Ishikawa (cell line): ENCODE measurements at regions not wholly inside any gene's neighbourhood (a gene's known extent, or its start where the extent isn't known, plus 50 kb on each side); places are given as distances from the start of the nearest gene placed in this dataset.

ENCODE experiments used
- FOXM1 ChIP-seq: IDR thresholded peaks from 2 replicates; pipeline ENCODE4 v1.6.1; 2012; ENCODE audit warnings: low read depth, borderline replicate concordance
- NFIC ChIP-seq: IDR thresholded peaks from 2 replicates; pipeline ENCODE4 v1.6.1; 2012
- RAD21 ChIP-seq: IDR thresholded peaks from 2 replicates; pipeline ENCODE4 v1.6.1; 2012; ENCODE audit warnings: low read depth
- TAF1 ChIP-seq: IDR thresholded peaks from 2 replicates; pipeline ENCODE4 v1.6.1; 2012; ENCODE audit warnings: low read depth, mild to moderate bottlenecking
- TF ChIP-seq, protein P1 (sequence below): IDR thresholded peaks from 2 replicates; pipeline ENCODE4 v1.6.1; 2012; ENCODE audit warnings: low read depth, mild to moderate bottlenecking
- TF ChIP-seq, protein P2 (sequence below): IDR thresholded peaks from 2 replicates; pipeline ENCODE4 v1.6.1; 2012
- TF ChIP-seq, protein P3 (sequence below): IDR thresholded peaks from 2 replicates; pipeline ENCODE4 v1.6.1; 2012

DNA sequence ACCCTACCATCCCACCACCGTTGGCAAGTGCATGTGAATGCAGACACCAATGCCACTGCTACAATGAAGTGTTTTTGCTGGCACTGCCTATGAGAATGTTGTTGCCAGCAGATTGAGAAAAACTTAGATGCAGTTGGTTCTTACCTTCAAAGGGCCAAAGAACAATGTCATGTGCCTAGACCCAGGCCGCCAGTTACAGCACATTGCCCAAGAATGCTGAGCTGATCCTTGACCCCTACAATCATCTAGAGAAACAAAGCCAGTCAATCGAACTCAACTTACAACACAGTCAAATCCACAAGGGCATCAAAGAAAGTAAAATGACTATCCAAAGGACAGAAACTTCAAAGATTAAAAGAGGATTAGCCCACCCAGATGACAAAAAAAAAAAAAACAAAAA is 102.4 kb upstream of the SPIN4 start:
- TF ChIP-seq, protein P1, sequence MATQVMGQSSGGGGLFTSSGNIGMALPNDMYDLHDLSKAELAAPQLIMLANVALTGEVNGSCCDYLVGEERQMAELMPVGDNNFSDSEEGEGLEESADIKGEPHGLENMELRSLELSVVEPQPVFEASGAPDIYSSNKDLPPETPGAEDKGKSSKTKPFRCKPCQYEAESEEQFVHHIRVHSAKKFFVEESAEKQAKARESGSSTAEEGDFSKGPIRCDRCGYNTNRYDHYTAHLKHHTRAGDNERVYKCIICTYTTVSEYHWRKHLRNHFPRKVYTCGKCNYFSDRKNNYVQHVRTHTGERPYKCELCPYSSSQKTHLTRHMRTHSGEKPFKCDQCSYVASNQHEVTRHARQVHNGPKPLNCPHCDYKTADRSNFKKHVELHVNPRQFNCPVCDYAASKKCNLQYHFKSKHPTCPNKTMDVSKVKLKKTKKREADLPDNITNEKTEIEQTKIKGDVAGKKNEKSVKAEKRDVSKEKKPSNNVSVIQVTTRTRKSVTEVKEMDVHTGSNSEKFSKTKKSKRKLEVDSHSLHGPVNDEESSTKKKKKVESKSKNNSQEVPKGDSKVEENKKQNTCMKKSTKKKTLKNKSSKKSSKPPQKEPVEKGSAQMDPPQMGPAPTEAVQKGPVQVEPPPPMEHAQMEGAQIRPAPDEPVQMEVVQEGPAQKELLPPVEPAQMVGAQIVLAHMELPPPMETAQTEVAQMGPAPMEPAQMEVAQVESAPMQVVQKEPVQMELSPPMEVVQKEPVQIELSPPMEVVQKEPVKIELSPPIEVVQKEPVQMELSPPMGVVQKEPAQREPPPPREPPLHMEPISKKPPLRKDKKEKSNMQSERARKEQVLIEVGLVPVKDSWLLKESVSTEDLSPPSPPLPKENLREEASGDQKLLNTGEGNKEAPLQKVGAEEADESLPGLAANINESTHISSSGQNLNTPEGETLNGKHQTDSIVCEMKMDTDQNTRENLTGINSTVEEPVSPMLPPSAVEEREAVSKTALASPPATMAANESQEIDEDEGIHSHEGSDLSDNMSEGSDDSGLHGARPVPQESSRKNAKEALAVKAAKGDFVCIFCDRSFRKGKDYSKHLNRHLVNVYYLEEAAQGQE, result no peak
- TF ChIP-seq, protein P2, sequence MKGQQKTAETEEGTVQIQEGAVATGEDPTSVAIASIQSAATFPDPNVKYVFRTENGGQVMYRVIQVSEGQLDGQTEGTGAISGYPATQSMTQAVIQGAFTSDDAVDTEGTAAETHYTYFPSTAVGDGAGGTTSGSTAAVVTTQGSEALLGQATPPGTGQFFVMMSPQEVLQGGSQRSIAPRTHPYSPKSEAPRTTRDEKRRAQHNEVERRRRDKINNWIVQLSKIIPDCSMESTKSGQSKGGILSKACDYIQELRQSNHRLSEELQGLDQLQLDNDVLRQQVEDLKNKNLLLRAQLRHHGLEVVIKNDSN, result no peak
- TF ChIP-seq, protein P3, sequence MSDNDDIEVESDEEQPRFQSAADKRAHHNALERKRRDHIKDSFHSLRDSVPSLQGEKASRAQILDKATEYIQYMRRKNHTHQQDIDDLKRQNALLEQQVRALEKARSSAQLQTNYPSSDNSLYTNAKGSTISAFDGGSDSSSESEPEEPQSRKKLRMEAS, result no peak
- TF ChIP-seq RAD21 (no peak), NFIC (no peak), FOXM1 (no peak), TAF1 (no peak)
